T-helper 2 cell treated with Interferon-gamma antibody and Interleukin-4, amounts not matched to agents 5 μg/mL and 100 μg/mL, for 36 hours (primary cell): ENCODE measurements at regions not wholly inside any gene's neighbourhood (a gene's known extent, or its start where the extent isn't known, plus 50 kb on each side); places are given as distances from the start of the nearest gene placed in this dataset.
"Not testable (repeated sequence)": the region's sequence is repeated elsewhere in the genome, so short reads cannot be mapped to it uniquely, and the experiment has no call there.

Experiments
- DNase-seq: peaks from one replicate; pipeline ENCODE4 v3.0.0; 2021; ENCODE audit warnings: low spot score
- H3K27ac Mint-ChIP-seq: one replicate; pipeline ENCODE4 v1.8.0; 2021; ENCODE audit warnings: mild to moderate bottlenecking, mixed read lengths
- H3K27me3 Mint-ChIP-seq: one replicate; pipeline ENCODE4 v1.8.0; 2021; ENCODE audit warnings: low read depth, mixed read lengths
- H3K36me3 Mint-ChIP-seq: one replicate; pipeline ENCODE4 v1.8.0; 2021; ENCODE audit warnings: low read depth, mixed read lengths
- H3K4me1 Mint-ChIP-seq: one replicate; pipeline ENCODE4 v1.8.0; 2021; ENCODE audit warnings: low read depth, mixed read lengths
- H3K4me3 Mint-ChIP-seq: one replicate; pipeline ENCODE4 v1.8.0; 2022; ENCODE audit warnings: mild to moderate bottlenecking, moderate library complexity, mixed read lengths
- H3K9me3 Mint-ChIP-seq: one replicate; pipeline ENCODE4 v1.8.0; 2021; ENCODE audit warnings: mixed read lengths

DNA sequence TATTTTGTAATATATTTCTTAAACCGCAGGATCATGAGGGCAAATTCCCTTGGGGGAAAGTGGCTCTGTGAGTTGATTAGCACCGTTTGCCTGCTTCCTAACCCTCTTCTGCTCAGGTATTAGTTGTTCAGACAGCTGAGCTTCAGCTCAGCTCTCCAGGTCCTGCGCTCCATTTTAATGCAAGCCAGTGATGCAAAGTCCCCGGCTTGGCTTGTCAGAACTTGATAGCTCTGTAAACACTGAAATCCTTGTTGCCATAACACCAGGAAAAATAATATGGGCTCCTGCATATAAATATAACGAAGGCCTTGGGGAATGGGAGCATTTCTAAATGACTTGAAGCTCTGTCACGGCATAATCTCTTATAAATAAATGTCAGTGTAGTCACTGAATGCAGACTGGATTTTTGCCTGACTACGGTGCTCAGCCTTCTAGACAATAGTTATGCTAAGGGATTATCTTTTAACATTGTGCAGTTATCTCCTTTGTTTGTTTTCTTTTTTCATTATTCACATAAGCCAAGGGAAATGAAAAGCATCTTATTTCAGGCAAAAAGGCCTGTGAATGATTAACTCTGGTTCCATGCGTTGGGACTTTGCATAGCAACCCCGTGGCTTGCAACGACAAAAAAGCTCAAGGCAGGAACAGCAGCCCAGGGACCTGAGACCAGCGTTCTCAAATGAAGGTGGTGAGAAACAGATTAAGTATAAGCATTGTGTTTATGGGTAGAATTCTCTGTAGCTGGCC is 253.2 kb downstream of the SPRY1 start:
- Mint-ChIP-seq H3K4me3 (no peak overlapping the region), H3K36me3 (no peaks in the 10 kb centered on the region), H3K9me3 (no peaks in the 10 kb centered on the region), H3K27ac (no peak overlapping the region), H3K4me1 (no peaks in the 10 kb centered on the region), H3K27me3 (peaks cover 5% of the 10 kb centered on the region)
- DNase-seq: no peak

DNA sequence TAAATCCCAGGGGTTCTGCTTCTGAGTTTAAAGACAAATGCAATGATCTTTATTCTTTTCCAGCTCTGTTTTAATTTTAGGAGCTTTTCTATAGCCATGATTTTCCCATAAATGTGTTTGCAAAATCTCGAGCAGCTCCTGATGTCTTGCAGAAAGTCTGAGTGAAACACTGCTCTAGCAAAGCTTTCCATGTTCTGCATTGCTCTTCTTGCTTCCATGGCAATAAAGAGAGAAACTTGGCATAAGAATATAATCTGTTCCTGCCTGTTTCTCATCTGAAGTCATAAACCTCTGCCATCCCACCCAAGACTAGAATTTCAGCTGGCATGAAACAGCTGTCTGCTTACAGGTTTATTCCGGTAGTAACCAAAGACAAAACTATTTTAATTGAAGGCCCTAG is 254.5 kb downstream of the SPRY1 start:
- H3K27me3 Mint-ChIP-seq: peaks cover 5% of the 10 kb centered on the region
- no peaks in the 10 kb centered on the region for H3K36me3 Mint-ChIP-seq
- H3K27ac Mint-ChIP-seq: no peak overlapping the region
- H3K9me3 Mint-ChIP-seq: no peaks in the 10 kb centered on the region
- no peak for DNase-seq
- no peak overlapping the region for H3K4me3 Mint-ChIP-seq
- H3K4me1 Mint-ChIP-seq: no peaks in the 10 kb centered on the region

DNA sequence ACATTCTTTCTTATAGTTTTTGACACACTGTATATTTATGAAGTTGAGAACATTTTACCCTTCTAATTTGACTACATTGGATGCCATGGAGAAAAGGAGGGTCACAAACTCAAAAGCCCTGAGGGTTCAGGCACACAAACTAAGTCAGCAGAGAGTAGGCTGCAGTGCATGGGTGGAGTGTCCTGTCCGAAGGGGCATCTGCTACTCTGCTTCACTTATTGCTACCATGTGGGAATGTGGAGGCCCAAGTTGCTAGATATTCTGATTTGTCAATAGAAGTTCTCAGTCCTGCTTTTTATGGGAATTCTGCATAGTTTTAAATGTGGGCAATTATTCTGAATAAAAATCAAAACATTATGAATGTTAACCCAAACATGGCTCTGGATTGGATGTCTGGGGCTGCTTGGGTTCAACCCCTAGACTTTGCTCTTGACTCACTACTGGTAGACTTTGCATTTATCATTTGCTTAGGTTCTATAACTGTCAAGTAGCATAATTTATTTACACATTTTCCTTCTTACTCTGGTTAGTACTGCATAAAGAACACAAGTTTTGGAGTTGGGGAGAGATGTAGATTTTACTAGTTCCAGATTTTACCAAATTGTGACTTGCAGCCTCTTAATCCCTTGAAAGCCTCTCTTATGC is 255.1 kb downstream of the SPRY1 start:
- H3K9me3 Mint-ChIP-seq: no peaks in the 10 kb centered on the region

DNA sequence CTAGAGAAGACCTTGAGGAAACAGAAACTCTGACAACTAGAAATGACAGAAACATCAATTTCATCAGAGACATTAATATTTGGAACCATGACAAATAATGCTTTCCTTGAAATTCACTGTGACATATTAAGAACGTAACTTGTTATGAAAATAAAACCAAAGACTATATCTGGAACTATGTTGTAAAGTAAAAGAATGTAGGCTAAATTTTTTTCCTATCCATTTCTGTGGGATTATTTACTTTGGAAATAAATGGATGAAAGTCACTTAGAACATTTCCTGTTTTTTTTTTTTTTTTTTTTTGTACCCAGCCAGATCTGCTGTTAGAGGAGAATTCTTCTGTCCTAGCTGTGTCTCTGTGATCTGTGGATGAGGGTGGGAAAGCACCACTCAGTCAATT is 255.9 kb downstream of the SPRY1 start:
- peaks cover 1% of the 10 kb centered on the region for H3K36me3 Mint-ChIP-seq
- peaks cover 5% of the 10 kb centered on the region for H3K27me3 Mint-ChIP-seq
- H3K9me3 Mint-ChIP-seq: peaks cover 7% of the 10 kb centered on the region
- no peak overlapping the region for H3K4me3 Mint-ChIP-seq
- DNase-seq: no peak
- no peak overlapping the region for H3K27ac Mint-ChIP-seq
- H3K4me1 Mint-ChIP-seq: no peaks in the 10 kb centered on the region

More for the DNA sequence above, 255.1 kb downstream of the SPRY1 start:
- Mint-ChIP-seq H3K27ac (no peak overlapping the region), H3K4me1 (no peaks in the 10 kb centered on the region), H3K27me3 (peaks cover 5% of the 10 kb centered on the region), H3K36me3 (no peaks in the 10 kb centered on the region), H3K4me3 (no peak overlapping the region)
- DNase-seq: no peak

DNA sequence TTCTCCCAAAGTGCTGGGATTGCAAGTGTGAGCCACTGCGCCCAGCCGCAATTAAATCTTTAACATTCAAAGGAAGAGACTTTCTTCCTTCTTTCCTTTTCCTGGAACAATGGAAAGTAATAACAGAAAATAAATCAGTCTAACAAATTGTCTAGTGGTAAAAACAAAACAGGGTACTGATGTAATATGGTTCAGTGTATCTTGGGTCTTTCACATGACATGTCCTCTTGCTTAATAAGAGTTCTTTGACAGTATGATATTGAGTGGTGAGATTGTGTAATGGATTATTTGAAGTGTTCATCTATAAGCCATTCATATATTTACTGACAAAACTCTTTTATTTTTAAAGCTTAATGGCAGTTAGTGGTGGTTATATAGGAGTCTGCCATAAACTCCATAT is 256.6 kb downstream of the SPRY1 start:
- peaks cover 1% of the 10 kb centered on the region for H3K36me3 Mint-ChIP-seq
- no peak for DNase-seq
- H3K4me3 Mint-ChIP-seq: no peak overlapping the region
- no peak overlapping the region for H3K27ac Mint-ChIP-seq
- H3K4me1 Mint-ChIP-seq: no peaks in the 10 kb centered on the region
- H3K9me3 Mint-ChIP-seq: peaks cover 8% of the 10 kb centered on the region
- peaks cover 5% of the 10 kb centered on the region for H3K27me3 Mint-ChIP-seq

DNA sequence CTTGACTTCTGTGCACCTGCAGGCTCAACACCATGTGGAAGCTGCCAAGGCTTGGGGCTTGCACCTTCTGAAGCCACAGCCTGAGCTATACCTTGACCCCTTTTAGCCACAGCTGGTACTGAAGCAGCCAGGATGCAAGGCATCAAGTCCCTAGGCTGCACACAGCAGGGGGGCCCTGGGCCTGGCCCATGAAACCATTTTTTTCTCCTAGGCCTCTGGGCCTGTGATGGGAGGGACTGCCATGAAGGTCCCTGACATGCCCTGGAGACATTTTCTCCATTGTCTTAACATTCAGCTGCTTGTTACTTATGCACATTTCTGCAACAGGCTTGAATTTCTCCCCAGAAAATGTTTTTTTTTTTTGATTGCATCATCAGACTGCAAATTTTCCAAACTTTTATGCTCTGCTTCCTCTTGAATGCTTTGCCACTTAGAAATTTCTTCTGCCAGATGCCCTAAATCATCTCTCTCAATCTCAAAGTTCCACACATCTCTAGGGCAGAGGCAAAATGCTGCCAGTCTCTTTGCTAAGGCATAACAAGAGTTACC is 260.2 kb downstream of the SPRY1 start:
- H3K27me3 Mint-ChIP-seq: peaks cover 17% of the 10 kb centered on the region
- H3K27ac Mint-ChIP-seq, H3K9me3 Mint-ChIP-seq, DNase-seq, H3K4me1 Mint-ChIP-seq, H3K4me3 Mint-ChIP-seq, H3K36me3 Mint-ChIP-seq: not testable (repeated sequence)

DNA sequence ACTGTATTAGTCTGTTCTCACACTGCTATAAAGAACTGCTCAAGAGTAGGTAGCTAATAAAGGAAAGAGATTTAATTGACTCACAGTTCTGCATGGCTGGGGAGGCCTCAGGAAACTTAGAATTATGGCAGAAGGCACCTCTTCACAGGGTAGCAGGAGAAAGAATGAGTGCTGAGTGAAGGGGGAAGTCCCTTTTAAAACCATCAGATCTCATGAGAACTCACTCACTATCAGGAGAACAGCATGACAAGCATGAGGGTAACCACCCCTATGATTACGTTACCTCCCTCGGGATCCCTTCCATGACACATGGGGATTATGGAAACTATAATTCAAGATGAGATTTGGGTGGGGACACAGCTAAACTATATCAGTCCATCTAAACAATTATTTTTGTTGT is 261.0 kb downstream of the SPRY1 start:
- H3K36me3 Mint-ChIP-seq, H3K27ac Mint-ChIP-seq, H3K4me1 Mint-ChIP-seq, H3K4me3 Mint-ChIP-seq, H3K9me3 Mint-ChIP-seq: not testable (repeated sequence)
- peaks cover 18% of the 10 kb centered on the region for H3K27me3 Mint-ChIP-seq
- peak; percentile 4 for DNase-seq

DNA sequence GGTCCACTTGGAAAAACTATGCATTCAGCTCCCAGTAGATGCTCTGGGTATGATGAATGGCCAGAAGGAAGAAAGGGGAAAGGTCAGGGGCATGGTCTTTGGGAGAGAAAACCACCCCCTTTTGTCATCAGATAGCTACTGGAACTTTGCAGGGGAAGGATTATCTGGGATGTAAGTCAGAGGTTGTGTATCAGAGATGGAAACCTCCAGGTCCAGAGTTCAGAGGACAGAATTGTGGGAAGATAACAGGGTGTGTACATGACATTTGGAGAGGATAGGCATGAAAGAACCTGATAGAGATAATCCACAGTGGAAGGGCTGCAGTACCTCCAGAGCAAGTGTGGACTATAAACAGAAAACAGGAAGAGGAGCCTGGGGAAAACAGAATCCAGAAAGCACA is 262.7 kb downstream of the SPRY1 start:
- Mint-ChIP-seq H3K27ac (no peak overlapping the region), H3K9me3 (peaks cover 8% of the 10 kb centered on the region), H3K4me1 (peaks cover 2% of the 10 kb centered on the region), H3K27me3 (peaks cover 19% of the 10 kb centered on the region), H3K4me3 (no peak overlapping the region), H3K36me3 (peaks cover 1% of the 10 kb centered on the region)
- no peak for DNase-seq

DNA sequence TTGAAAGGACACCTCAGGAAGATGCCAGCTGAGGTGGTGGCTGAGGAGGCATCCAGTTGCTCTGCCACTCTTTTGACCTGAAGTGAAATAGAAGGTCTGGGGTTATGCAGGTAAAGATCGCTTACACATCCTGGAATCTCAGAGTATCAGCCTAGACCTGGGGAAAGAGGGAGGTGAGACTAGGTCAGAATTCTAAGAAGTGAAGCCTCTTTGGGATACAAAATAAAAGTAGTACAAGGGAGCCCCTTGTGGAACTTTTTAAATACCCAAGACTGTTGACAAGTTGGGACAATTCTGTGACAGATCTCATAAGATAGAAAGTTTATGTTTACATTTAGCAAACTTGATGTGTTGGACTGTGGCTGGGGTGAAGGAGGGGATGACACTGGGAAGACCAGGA is 263.1 kb downstream of the SPRY1 start:
- Mint-ChIP-seq H3K4me1 (peaks cover 2% of the 10 kb centered on the region), H3K36me3 (peaks cover 1% of the 10 kb centered on the region), H3K27ac (no peak overlapping the region), H3K27me3 (peaks cover 19% of the 10 kb centered on the region), H3K9me3 (peaks cover 8% of the 10 kb centered on the region), H3K4me3 (no peak overlapping the region)
- no peak for DNase-seq

DNA sequence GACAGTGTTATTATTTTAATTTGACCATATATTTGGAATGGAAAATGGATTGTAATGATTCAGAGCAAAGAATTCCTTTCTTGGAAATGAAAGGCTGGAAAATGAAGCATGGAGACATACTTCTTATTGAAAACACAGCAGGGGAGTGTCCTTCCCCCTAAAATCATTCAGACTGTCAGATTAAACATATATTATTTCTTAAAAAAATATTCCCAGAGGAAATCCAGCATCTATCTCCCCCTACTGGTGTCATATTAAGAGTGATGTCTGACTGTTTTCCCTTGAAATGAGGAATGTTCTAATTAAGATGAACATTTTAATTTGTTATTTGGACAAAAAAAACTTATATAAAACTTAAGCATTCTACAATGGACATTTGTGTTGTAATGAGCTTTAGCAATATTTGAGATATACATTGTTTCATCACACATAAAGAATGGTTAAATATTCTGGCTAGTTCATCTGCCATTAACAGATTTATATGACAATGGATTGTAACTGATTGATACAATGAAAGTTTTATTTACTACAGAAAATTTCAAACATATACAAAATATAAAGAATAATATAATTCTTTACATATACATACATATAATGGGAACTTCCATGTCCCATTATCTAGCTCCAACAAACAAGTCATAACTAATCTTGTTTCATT is 264.6 kb downstream of the SPRY1 start:
- Mint-ChIP-seq H3K9me3 (peaks cover 8% of the 10 kb centered on the region), H3K4me3 (no peak overlapping the region), H3K27me3 (peaks cover 26% of the 10 kb centered on the region), H3K27ac (no peak overlapping the region), H3K36me3 (peaks cover 1% of the 10 kb centered on the region), H3K4me1 (peaks cover 2% of the 10 kb centered on the region)
- no peak for DNase-seq

DNA sequence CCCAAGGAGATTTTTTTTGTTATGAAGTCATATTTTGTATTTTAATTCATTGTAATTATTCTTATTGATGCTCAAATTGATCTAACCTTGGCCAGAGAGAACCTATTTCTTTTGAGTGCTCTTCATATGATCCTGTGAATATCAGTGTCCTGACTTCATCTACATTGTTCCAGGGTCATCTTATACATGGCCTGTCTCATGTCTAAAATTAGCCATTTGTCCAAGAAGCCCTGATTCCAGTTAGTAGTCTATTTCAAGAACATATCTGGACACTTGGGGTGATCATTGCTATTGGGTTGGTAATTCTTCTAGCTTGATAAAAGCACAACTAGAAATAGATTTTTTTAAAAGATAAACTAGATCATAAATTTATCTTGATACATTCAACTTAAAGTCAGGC is 266.2 kb downstream of the SPRY1 start:
- Mint-ChIP-seq H3K4me1 (peaks cover 2% of the 10 kb centered on the region), H3K27ac (no peak overlapping the region), H3K4me3 (no peak overlapping the region), H3K36me3 (no peaks in the 10 kb centered on the region), H3K9me3 (no peaks in the 10 kb centered on the region), H3K27me3 (peaks cover 39% of the 10 kb centered on the region)
- DNase-seq: no peak

DNA sequence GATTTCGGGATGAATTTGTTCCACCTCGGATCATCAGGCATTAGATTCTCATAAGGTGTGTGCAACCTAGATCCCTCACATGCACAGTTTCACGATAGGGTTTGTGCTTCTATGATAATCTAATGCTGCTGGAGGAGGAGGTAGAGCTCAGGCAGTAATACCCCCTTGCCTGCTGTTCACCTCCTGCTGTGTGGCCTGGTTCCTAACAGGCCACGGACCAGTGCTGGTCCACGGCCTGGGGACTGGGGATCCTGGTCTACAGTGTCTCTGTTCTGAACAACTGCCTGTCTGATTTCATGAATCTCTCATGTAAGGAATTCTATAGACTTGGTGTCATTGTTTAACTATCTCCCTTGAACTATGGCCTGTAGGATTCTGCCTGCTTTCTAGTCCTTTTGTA is 269.9 kb downstream of the SPRY1 start:
- Mint-ChIP-seq H3K27ac (no peak overlapping the region), H3K4me1 (peaks cover 3% of the 10 kb centered on the region), H3K9me3 (no peaks in the 10 kb centered on the region), H3K27me3 (peaks cover 50% of the 10 kb centered on the region), H3K4me3 (no peak overlapping the region), H3K36me3 (no peaks in the 10 kb centered on the region)
- DNase-seq: no peak

DNA sequence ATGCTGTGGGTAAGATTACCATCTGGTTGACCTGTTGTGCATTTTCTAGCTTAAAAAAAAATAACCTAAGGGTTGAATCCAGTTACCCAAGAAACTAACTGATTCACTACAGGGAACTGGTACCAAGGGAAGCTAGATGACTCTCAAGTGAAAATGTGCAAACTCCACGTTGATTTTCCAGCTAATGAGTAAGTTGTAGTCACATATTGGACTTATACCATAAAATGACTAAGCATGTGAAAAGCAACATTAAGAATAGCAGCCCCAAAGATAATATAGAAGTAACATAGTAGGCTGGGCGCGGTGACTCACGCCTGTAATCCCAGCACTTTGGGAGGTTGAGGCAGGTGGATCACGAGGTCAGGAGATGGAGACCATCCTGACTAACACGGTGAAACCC is 270.9 kb downstream of the SPRY1 start:
- DNase-seq: no peak
- Mint-ChIP-seq H3K27ac (no peak overlapping the region), H3K9me3 (no peaks in the 10 kb centered on the region), H3K36me3 (no peaks in the 10 kb centered on the region), H3K4me3 (no peak overlapping the region), H3K4me1 (peaks cover 13% of the 10 kb centered on the region), H3K27me3 (peaks cover 49% of the 10 kb centered on the region)

DNA sequence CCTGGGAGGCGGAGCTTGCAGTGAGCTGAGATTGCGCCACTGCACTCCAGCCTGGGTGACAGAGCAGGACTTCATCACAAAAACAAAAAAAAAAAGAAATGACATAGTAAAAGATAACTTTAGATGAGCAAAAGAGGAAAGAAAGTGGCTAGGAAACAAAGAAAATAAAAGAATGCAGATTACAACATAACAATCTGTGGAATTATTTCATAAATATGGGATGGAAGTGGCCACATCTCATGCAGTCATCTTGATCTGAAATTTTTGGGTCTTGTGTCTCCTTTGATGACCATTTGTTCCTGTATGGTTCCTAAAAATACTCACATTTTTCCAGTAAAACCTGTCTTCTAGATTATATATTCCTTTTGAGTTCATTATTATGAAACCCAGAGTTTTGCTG is 271.4 kb downstream of the SPRY1 start:
- Mint-ChIP-seq H3K27me3 (peaks cover 48% of the 10 kb centered on the region), H3K36me3 (no peaks in the 10 kb centered on the region), H3K27ac (no peak overlapping the region)

More for the DNA sequence above, 271.4 kb downstream of the SPRY1 start:
- Mint-ChIP-seq H3K4me1 (peaks cover 14% of the 10 kb centered on the region), H3K9me3 (no peaks in the 10 kb centered on the region), H3K4me3 (no peak overlapping the region)
- no peak for DNase-seq
